ENCODE measurements at regions not wholly inside any gene's neighbourhood (a gene's known extent, or its start where the extent isn't known, plus 50 kb on each side); places are given as distances from the start of the nearest gene placed in this dataset.

- no peak for TF ChIP-seq EZH2 (IDR thresholded peaks at IDR 0.05; ENCODE audit: insufficient read depth, poor library complexity, severe bottlenecking)
- no peak for TF ChIP-seq EZH2phosphoT487 (IDR thresholded peaks at IDR 0.05; ENCODE audit: insufficient read depth, low read depth)
Measured at GRCh38 chr2:57443973-57444521, 602.6 kb upstream of the VRK2 start.

Data from GM23248 (cell line).